H1 (cell line): ENCODE measurements at regions not wholly inside any gene's neighbourhood (a gene's known extent, or its start where the extent isn't known, plus 50 kb on each side); places are given as distances from the start of the nearest gene placed in this dataset.

Experiments
- CTCF ChIA-PET: fragments of 300-600 bp; sonication (Branson Sonifier 250); formaldehyde crosslinking; loops from one replicate; lab custom pipeline; 2021; ENCODE audit not compliant: partially characterized antibody; lab: Charles Lee
- POLR2A ChIA-PET: fragments of 300-600 bp; sonication (Branson Sonifier 250); formaldehyde crosslinking; loops from one replicate; lab custom pipeline; 2021; ENCODE audit warnings: inconsistent platforms; ENCODE audit not compliant: partially characterized antibody; lab: Charles Lee
- DNase-seq, 2 experiments: peaks; one replicate each; pipeline versions ENCODE4 v3.0.0 to v3.0.0-alpha.2; 2010 to 2022; ENCODE audit warnings: low spot score in 2 of 2, low read depth in 1 of 2, mixed read lengths in 1 of 2
- FAIRE-seq: peaks from 2 replicates; lab custom pipeline; 2011; peaks lifted over from hg19 to GRCh38; lab: Jason Lieb, UNC
- H2AFZ ChIP-seq: 2 replicates; pipeline ENCODE4 v1.8.1; 2012; ENCODE audit warnings: low read length, inconsistent platforms
- H2AK5ac ChIP-seq: 2 replicates; pipeline ENCODE4 v1.6.1; 2013; ENCODE audit warnings: low read depth, low read length
- H2BK120ac ChIP-seq: replicated peaks from 2 replicates; pipeline ENCODE3; 2013; ENCODE audit warnings: low read depth, low read length, inconsistent platforms
- H2BK12ac ChIP-seq: 2 replicates; pipeline ENCODE4 v1.6.1; 2013; ENCODE audit warnings: low read depth, low read length
- H2BK15ac ChIP-seq: 2 replicates; pipeline ENCODE4 v1.6.1; 2013; ENCODE audit warnings: low read length
- H2BK20ac ChIP-seq: 2 replicates; pipeline ENCODE4 v1.6.1; 2013; ENCODE audit warnings: low read length
- H2BK5ac ChIP-seq: 2 replicates; pipeline ENCODE4 v1.6.1; 2013; ENCODE audit warnings: low read depth, low read length
- H3K14ac ChIP-seq: 2 replicates; pipeline ENCODE4 v1.6.1; 2013; ENCODE audit warnings: inconsistent platforms; ENCODE audit not compliant: insufficient read length
- H3K18ac ChIP-seq: 2 replicates; pipeline ENCODE4 v1.6.1; 2013; ENCODE audit warnings: low read length; ENCODE audit errors: extremely low read depth
- H3K23ac ChIP-seq: 2 replicates; pipeline ENCODE4 v1.6.1; 2013; ENCODE audit warnings: inconsistent platforms; ENCODE audit not compliant: insufficient read length
- H3K23me2 ChIP-seq: 2 replicates; pipeline ENCODE4 v1.6.1; 2013; ENCODE audit warnings: low read depth, low read length
- H3K27ac ChIP-seq: 2 replicates; pipeline ENCODE4 v1.6.1; 2011; ENCODE audit warnings: low read depth, low read length, inconsistent platforms
- H3K27me3 ChIP-seq, 4 experiments: replicated peaks in 1 of 4; 1 replicate in 1 of 4; 2 replicates in 3 of 4; pipeline versions ENCODE4 v1.6.1 to v1.8.1; 2011 to 2013; ENCODE audit warnings: low read length in 3 of 4, mild to moderate bottlenecking in 3 of 4, inconsistent platforms in 2 of 4, mixed read lengths in 2 of 4, moderate library complexity in 1 of 4; ENCODE audit not compliant: control insufficient read depth in 3 of 4, insufficient read depth in 3 of 4; ENCODE audit errors: extremely low read depth in 1 of 4
- H3K36me3 ChIP-seq, 4 experiments: 2 replicates each; pipeline versions ENCODE4 v1.6.1 to v1.8.1; 2011 to 2013; ENCODE audit warnings: mild to moderate bottlenecking in 4 of 4, low read length in 3 of 4, moderate library complexity in 2 of 4, control low read depth in 1 of 4, inconsistent platforms in 1 of 4; ENCODE audit not compliant: insufficient read depth in 4 of 4, control insufficient read depth in 2 of 4
- H3K4ac ChIP-seq: replicated peaks from 2 replicates; pipeline ENCODE3; 2013; ENCODE audit warnings: low read length, low read depth, mixed read lengths, inconsistent platforms; ENCODE audit not compliant: insufficient read length
- H3K4me1 ChIP-seq, 4 experiments: replicated peaks in 1 of 4; 1 replicate in 1 of 4; 2 replicates in 3 of 4; pipeline versions ENCODE4 v1.6.1 to v1.8.1; 2011 to 2013; ENCODE audit warnings: low read length in 3 of 4, inconsistent platforms in 2 of 4, mixed read lengths in 1 of 4; ENCODE audit not compliant: insufficient read depth in 4 of 4, control insufficient read depth in 3 of 4
- H3K4me2 ChIP-seq, 2 experiments: 2 replicates each; pipeline versions ENCODE4 v1.6.1 to v1.8.1; 2011 to 2013; ENCODE audit warnings: low read depth in 2 of 2, low read length in 2 of 2, control low read depth in 1 of 2, inconsistent platforms in 1 of 2, mild to moderate bottlenecking in 1 of 2; ENCODE audit not compliant: insufficient read depth in 1 of 2
- H3K4me3 ChIP-seq, 4 experiments: fragments of 200-600, 300-600 bp in 1 of 4; sonication (generic), shearing (Covaris generic), sonication (Bioruptor Twin) in 1 of 4; 2 replicates each; pipeline versions ENCODE4 v1.5.1 to v1.8.1; 2011 to 2016; ENCODE audit warnings: low read length in 4 of 4, low read depth in 3 of 4, control low read depth in 2 of 4, inconsistent platforms in 2 of 4, mild to moderate bottlenecking in 2 of 4, mixed read lengths in 1 of 4, moderate library complexity in 1 of 4; ENCODE audit not compliant: insufficient read depth in 2 of 4; ENCODE audit errors: extremely low read depth in 1 of 4
- H3K56ac ChIP-seq: replicated peaks from 2 replicates; pipeline ENCODE3; 2013; ENCODE audit warnings: low read depth, mild to moderate bottlenecking, mixed read lengths, low read length, inconsistent platforms; ENCODE audit not compliant: insufficient read length
- H3K79me1 ChIP-seq: 2 replicates; pipeline ENCODE4 v1.6.1; 2013; ENCODE audit warnings: low read depth, low read length, control low read depth
- H3K79me2 ChIP-seq, 2 experiments: 2 replicates each; pipeline versions ENCODE4 v1.6.1 to v1.8.1; 2012 to 2013; ENCODE audit warnings: low read length in 2 of 2, mild to moderate bottlenecking in 2 of 2, inconsistent platforms in 1 of 2; ENCODE audit not compliant: insufficient read depth in 2 of 2, control insufficient read depth in 1 of 2
- H3K9ac ChIP-seq, 4 experiments: replicated peaks in 1 of 4; 1 replicate in 1 of 4; 2 replicates in 3 of 4; pipeline versions ENCODE4 v1.6.1 to v1.8.1; 2011 to 2013; ENCODE audit warnings: low read depth in 3 of 4, low read length in 3 of 4, control low read depth in 2 of 4, mild to moderate bottlenecking in 2 of 4, moderate library complexity in 2 of 4, inconsistent platforms in 1 of 4; ENCODE audit errors: extremely low read depth in 1 of 4
- H3K9me3 ChIP-seq, 2 experiments: 2 replicates each; pipeline versions ENCODE4 v1.6.1 to v1.8.1; 2012 to 2013; ENCODE audit warnings: mild to moderate bottlenecking in 2 of 2, moderate library complexity in 2 of 2, control low read depth in 1 of 2, inconsistent platforms in 1 of 2, low read depth in 1 of 2, low read length in 1 of 2, mixed read lengths in 1 of 2; ENCODE audit not compliant: insufficient read depth in 2 of 2
- H4K20me1 ChIP-seq, 2 experiments: replicated peaks in 1 of 2; 2 replicates each; pipeline versions ENCODE3 to v1.8.1; 2011 to 2013; ENCODE audit warnings: inconsistent platforms in 2 of 2, low read length in 2 of 2, mild to moderate bottlenecking in 1 of 2; ENCODE audit not compliant: insufficient read depth in 2 of 2, control insufficient read depth in 1 of 2
- H4K5ac ChIP-seq: 2 replicates; pipeline ENCODE4 v1.6.1; 2013; ENCODE audit warnings: low read length, low read depth, mixed read lengths, inconsistent platforms; ENCODE audit not compliant: insufficient read length
- H4K8ac ChIP-seq: 2 replicates; pipeline ENCODE4 v1.8.0; 2013; ENCODE audit warnings: mild to moderate bottlenecking, moderate library complexity, low read length, inconsistent platforms; ENCODE audit not compliant: insufficient read depth; ENCODE audit errors: extremely low read depth
- H4K91ac ChIP-seq: replicated peaks from 2 replicates; pipeline ENCODE3; 2013; ENCODE audit warnings: low read length, mixed read lengths, inconsistent platforms; ENCODE audit not compliant: insufficient read length
- CBX5 ChIP-seq: fragments of 300-800, 300-1000 bp; sonication (generic); IDR thresholded peaks from 2 replicates; pipeline ENCODE4 v1.7.1; 2016; ENCODE audit warnings: antibody characterized with exemption, low read length, low read depth
- EZH2 ChIP-seq: fragments of 200-600 bp; sonication (generic); IDR thresholded peaks from 2 replicates; pipeline ENCODE4 v1.7.1; 2012; ENCODE audit warnings: low read depth, mild to moderate bottlenecking, moderate library complexity, low read length, inconsistent platforms; ENCODE audit not compliant: severe bottlenecking
- GABPA ChIP-seq: IDR thresholded peaks from 2 replicates; pipeline ENCODE4 v1.6.1; 2011; ENCODE audit warnings: mild to moderate bottlenecking, low read length, moderate library complexity, borderline replicate concordance; ENCODE audit not compliant: insufficient read depth
- GTF2F1 ChIP-seq: IDR thresholded peaks from 2 replicates; pipeline ENCODE4 v1.6.1; 2012; ENCODE audit warnings: low read depth, low read length, improper control_type of control experiment, borderline replicate concordance
- HDAC6 ChIP-seq: IDR thresholded peaks from one replicate; pipeline ENCODE4 v1.7.1; 2012; ENCODE audit warnings: low read depth, mild to moderate bottlenecking, inconsistent platforms, low read length, moderate library complexity
- JUND ChIP-seq: IDR thresholded peaks from 2 replicates; pipeline ENCODE4 v1.6.1; 2011; ENCODE audit warnings: mild to moderate bottlenecking, improper control_type of control experiment, low read length
- KDM4A ChIP-seq: IDR thresholded peaks from one replicate; pipeline ENCODE4 v1.7.1; 2012; ENCODE audit warnings: low read depth, mild to moderate bottlenecking, moderate library complexity, low read length, inconsistent platforms; ENCODE audit not compliant: severe bottlenecking
- MAX ChIP-seq: IDR thresholded peaks from 2 replicates; pipeline ENCODE4 v1.6.1; 2012; ENCODE audit warnings: inconsistent platforms
- NANOG ChIP-seq: IDR thresholded peaks from 2 replicates; pipeline ENCODE4 v1.6.1; 2011; ENCODE audit warnings: low read length, low read depth, mild to moderate bottlenecking, inconsistent platforms; ENCODE audit not compliant: insufficient read depth, poor library complexity, severe bottlenecking
- NRF1 ChIP-seq: IDR thresholded peaks from 2 replicates; pipeline ENCODE4 v1.6.1; 2011; ENCODE audit warnings: mild to moderate bottlenecking, low read depth, low read length, improper control_type of control experiment
- POU5F1 ChIP-seq: IDR thresholded peaks from 2 replicates; pipeline ENCODE4 v1.6.1; 2011; ENCODE audit warnings: low read depth, mild to moderate bottlenecking, low read length, moderate library complexity
- TAF7 ChIP-seq: optimal IDR thresholded peaks from 2 replicates; pipeline ENCODE3; 2011; ENCODE audit warnings: low read depth, mild to moderate bottlenecking, inconsistent platforms, low read length, moderate library complexity, borderline replicate concordance
- ZNF274 ChIP-seq: IDR thresholded peaks from 2 replicates; pipeline ENCODE4 v1.7.0; 2012; ENCODE audit warnings: low read length, borderline replicate concordance; ENCODE audit errors: extremely low read depth
- WGBS, 2 experiments: shearing (Covaris generic) in 1 of 2; methylation state at CpG; one replicate each; pipeline versions ENCODE4 v1.1.6 to v1.1.7; 2013 to 2015; ENCODE audit warnings: low lambda C conversion rate in 2 of 2, mixed read lengths in 2 of 2, inconsistent platforms in 1 of 2, low coverage in 1 of 2, missing lambda C conversion rate in 1 of 2; ENCODE audit not compliant: insufficient replicate concordance in 2 of 2, insufficient coverage in 1 of 2, insufficient read length in 1 of 2; ENCODE audit errors: extremely low coverage in 1 of 2, missing lambda C conversion rate in 1 of 2; 5-methylcytosine and 5-hydroxymethylcytosine counted together

DNA sequence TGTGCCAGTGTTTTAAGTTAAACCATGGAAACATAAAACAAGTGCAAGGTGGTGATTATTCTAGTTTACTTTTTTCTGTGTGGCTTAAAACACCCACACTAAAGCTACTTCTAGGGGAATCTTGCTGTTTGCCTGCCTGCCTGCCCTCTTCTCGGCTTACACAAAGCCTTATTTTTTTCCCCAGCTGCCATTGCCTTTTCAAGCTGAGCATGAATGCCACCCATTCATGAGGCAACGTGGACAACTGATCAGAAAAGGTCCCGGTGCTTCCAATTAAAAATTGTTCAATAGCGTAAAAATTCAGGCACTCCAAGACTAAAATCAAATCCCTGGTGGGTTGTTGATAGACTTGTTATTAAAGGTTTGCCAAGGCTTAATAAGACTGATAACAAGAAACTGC, 401.4 kb downstream of the TMEM161B start:
- no peak overlapping the region for H3K18ac ChIP-seq
- H4K8ac ChIP-seq: no peak overlapping the region
- no peaks in the 10 kb centered on the region for H4K20me1 ChIP-seq
- no peak overlapping the region for H2AFZ ChIP-seq
- H2BK5ac ChIP-seq: no peak overlapping the region
- no peaks in the 10 kb centered on the region for H3K9me3 ChIP-seq
- H3K36me3 ChIP-seq: no peaks in the 10 kb centered on the region
- H4K91ac ChIP-seq: no peak overlapping the region
- H4K5ac ChIP-seq: no peak overlapping the region
- H3K4ac ChIP-seq: no peak overlapping the region
- H3K4me3 ChIP-seq: no peak overlapping the region
- H3K27ac ChIP-seq: no peak overlapping the region
- H3K79me2 ChIP-seq: no peaks in the 10 kb centered on the region
- no peak overlapping the region for H3K56ac ChIP-seq
- H2BK15ac ChIP-seq: no peak overlapping the region
- no peaks in the 10 kb centered on the region for H3K27me3 ChIP-seq
- ChIA-PET POLR2A (no interaction called here), CTCF (no interaction called here)
- no peaks in the 10 kb centered on the region; a peak in 1 of 7 replicates for H3K4me1 ChIP-seq
- H2BK120ac ChIP-seq: no peak overlapping the region
- no peaks in the 10 kb centered on the region for H3K23me2 ChIP-seq
- no peak overlapping the region for H3K9ac ChIP-seq
- H3K23ac ChIP-seq: no peak overlapping the region
- no peak for TF ChIP-seq HDAC6
- no peak for TF ChIP-seq ZNF274
- no peak for TF ChIP-seq GTF2F1
- TF ChIP-seq NRF1: no peak
- TF ChIP-seq KDM4A: no peak
- no peak for TF ChIP-seq NANOG
- no peak for TF ChIP-seq POU5F1
- no peak for TF ChIP-seq CBX5
- no peak for TF ChIP-seq TAF7
- no peak for TF ChIP-seq MAX
- no peak for TF ChIP-seq JUND
- TF ChIP-seq GABPA: no peak
- no peak for TF ChIP-seq EZH2
- no peak overlapping the region for H2BK20ac ChIP-seq
- H2BK12ac ChIP-seq: no peak overlapping the region
- WGBS, 2 experiments: 90% methylated on average over 4 of the region's 4 CpGs; no CpG with 5 or more reads in 1 of the 2 experiments
- no peaks in the 10 kb centered on the region for H3K79me1 ChIP-seq
- FAIRE-seq: no peak
- no peak overlapping the region for H2AK5ac ChIP-seq
- no peak overlapping the region for H3K4me2 ChIP-seq
- no peak for DNase-seq
- H3K14ac ChIP-seq: no peak overlapping the region
